H9 (cell line): ENCODE measurements at regions not wholly inside any gene's neighbourhood (a gene's known extent, or its start where the extent isn't known, plus 50 kb on each side); places are given as distances from the start of the nearest gene placed in this dataset.

ENCODE experiments used
- DNase-seq: peaks from one replicate; pipeline ENCODE4 v3.0.0-alpha.2; 2017
- H2AFZ ChIP-seq: one replicate; pipeline ENCODE4 v1.6.1; 2013; ENCODE audit warnings: mild to moderate bottlenecking, low read length, control low read depth, moderate library complexity
- H2AK5ac ChIP-seq: 2 replicates; pipeline ENCODE4 v1.6.1; 2013; ENCODE audit warnings: low read length, control low read depth, mixed read lengths; ENCODE audit not compliant: insufficient read length
- H2BK120ac ChIP-seq: one replicate; pipeline ENCODE4 v1.6.1; 2013; ENCODE audit warnings: low read depth, mild to moderate bottlenecking, low read length, control low read depth, inconsistent platforms; ENCODE audit not compliant: poor library complexity, severe bottlenecking
- H2BK12ac ChIP-seq: 2 replicates; pipeline ENCODE4 v1.6.1; 2013; ENCODE audit warnings: low read length, control low read depth, mixed read lengths, low read depth; ENCODE audit not compliant: insufficient read length
- H2BK15ac ChIP-seq: 2 replicates; pipeline ENCODE4 v1.6.1; 2013; ENCODE audit warnings: low read depth, low read length, control low read depth
- H2BK20ac ChIP-seq: one replicate; pipeline ENCODE4 v1.6.1; 2013; ENCODE audit warnings: low read depth, mild to moderate bottlenecking, low read length, control low read depth, inconsistent platforms; ENCODE audit not compliant: poor library complexity, severe bottlenecking
- H2BK5ac ChIP-seq: 2 replicates; pipeline ENCODE4 v1.6.1; 2013; ENCODE audit warnings: low read length, control low read depth, mixed read lengths; ENCODE audit not compliant: insufficient read length
- H3K14ac ChIP-seq: 2 replicates; pipeline ENCODE4 v1.6.1; 2013; ENCODE audit warnings: low read length, control low read depth; ENCODE audit not compliant: insufficient read depth
- H3K18ac ChIP-seq: 2 replicates; pipeline ENCODE4 v1.6.1; 2013; ENCODE audit warnings: low read depth, mild to moderate bottlenecking, mixed read lengths, low read length, control low read depth; ENCODE audit not compliant: insufficient read length
- H3K23ac ChIP-seq: 2 replicates; pipeline ENCODE4 v1.6.1; 2013; ENCODE audit warnings: low read length, control low read depth, mixed read lengths, low read depth; ENCODE audit not compliant: insufficient read length
- H3K23me2 ChIP-seq: 2 replicates; pipeline ENCODE4 v1.6.1; 2013; ENCODE audit warnings: low read depth, mild to moderate bottlenecking, mixed read lengths, low read length, control low read depth; ENCODE audit not compliant: insufficient read length, poor library complexity, severe bottlenecking
- H3K27ac ChIP-seq: 2 replicates; pipeline ENCODE4 v1.5.1; 2013; ENCODE audit warnings: low read length, control low read depth, mixed read lengths, low read depth; ENCODE audit not compliant: insufficient read length
- H3K27me3 ChIP-seq: 2 replicates; pipeline ENCODE4 v1.6.1; 2013; ENCODE audit warnings: low read length, control low read depth, inconsistent platforms; ENCODE audit not compliant: insufficient read depth
- H3K4ac ChIP-seq: 2 replicates; pipeline ENCODE4 v1.6.1; 2013; ENCODE audit warnings: low read depth, mild to moderate bottlenecking, control low read depth, inconsistent platforms, low read length, moderate library complexity
- H3K4me1 ChIP-seq: 2 replicates; pipeline ENCODE4 v1.6.1; 2013; ENCODE audit warnings: low read length, control low read depth, inconsistent platforms; ENCODE audit not compliant: insufficient read depth
- H3K4me2 ChIP-seq: 2 replicates; pipeline ENCODE4 v1.6.1; 2013; ENCODE audit warnings: low read length, control low read depth, mixed read lengths; ENCODE audit not compliant: insufficient read length, insufficient read depth
- H3K56ac ChIP-seq: 2 replicates; pipeline ENCODE4 v1.6.1; 2013; ENCODE audit warnings: low read depth, mild to moderate bottlenecking, mixed read lengths, low read length, control low read depth; ENCODE audit not compliant: insufficient read length
- H3K79me1 ChIP-seq: 2 replicates; pipeline ENCODE4 v1.6.1; 2013; ENCODE audit warnings: low read depth, mild to moderate bottlenecking, moderate library complexity, low read length, control low read depth, inconsistent platforms; ENCODE audit not compliant: insufficient read depth, poor library complexity, severe bottlenecking
- H3K79me2 ChIP-seq: 2 replicates; pipeline ENCODE4 v1.6.1; 2013; ENCODE audit warnings: low read length, control low read depth, inconsistent platforms; ENCODE audit not compliant: insufficient read depth
- H3K9ac ChIP-seq: 2 replicates; pipeline ENCODE4 v1.6.1; 2013; ENCODE audit warnings: low read length, control low read depth, mixed read lengths; ENCODE audit not compliant: insufficient read length; ENCODE audit errors: extremely low read depth
- H3K9me3 ChIP-seq: one replicate; pipeline ENCODE4 v1.6.1; 2013; ENCODE audit warnings: low read depth, low read length, inconsistent platforms; ENCODE audit not compliant: control insufficient read depth
- H3T11ph ChIP-seq: one replicate; pipeline ENCODE4 v1.6.1; 2013; ENCODE audit warnings: mild to moderate bottlenecking, low read length, control low read depth, inconsistent platforms
- H4K20me1 ChIP-seq: one replicate; pipeline ENCODE4 v1.6.1; 2013; ENCODE audit not compliant: control insufficient read depth, insufficient read length, insufficient read depth
- H4K5ac ChIP-seq: 2 replicates; pipeline ENCODE4 v1.6.1; 2013; ENCODE audit warnings: low read depth, mild to moderate bottlenecking, mixed read lengths, low read length, control low read depth; ENCODE audit not compliant: insufficient read length
- H4K8ac ChIP-seq: replicated peaks from 2 replicates; pipeline ENCODE4 v1.6.1; 2013; ENCODE audit warnings: low read length, control low read depth, mixed read lengths, low read depth; ENCODE audit not compliant: insufficient read length
- H4K91ac ChIP-seq: 2 replicates; pipeline ENCODE4 v1.6.1; 2013; ENCODE audit warnings: low read depth, mild to moderate bottlenecking, moderate library complexity, mixed read lengths, low read length, control low read depth; ENCODE audit not compliant: insufficient read length
- H3K27ac Mint-ChIP-seq, 3 experiments: 2 replicates in 2 of 3; 3 replicates in 1 of 3; pipeline ENCODE4 v1.8.0; 2020 to 2021; ENCODE audit warnings: mixed read lengths in 3 of 3, mild to moderate bottlenecking in 1 of 3, moderate library complexity in 1 of 3
- H3K27me3 Mint-ChIP-seq: 2 replicates; pipeline ENCODE4 v1.8.0; 2021; ENCODE audit warnings: low read depth, mild to moderate bottlenecking, moderate library complexity, mixed read lengths
- H3K36me3 Mint-ChIP-seq, 3 experiments: 2 replicates in 2 of 3; 3 replicates in 1 of 3; pipeline ENCODE4 v1.8.0; 2020 to 2021; ENCODE audit warnings: low read depth in 3 of 3, mixed read lengths in 3 of 3; ENCODE audit not compliant: insufficient read depth in 1 of 3
- H3K4me1 Mint-ChIP-seq, 2 experiments: 2 replicates each; pipeline ENCODE4 v1.8.0; 2020; ENCODE audit warnings: mixed read lengths in 2 of 2
- H3K4me3 Mint-ChIP-seq, 2 experiments: 2 replicates in 1 of 2; 3 replicates in 1 of 2; pipeline ENCODE4 v1.8.0; 2020 to 2021; ENCODE audit warnings: mild to moderate bottlenecking in 2 of 2, mixed read lengths in 2 of 2, moderate library complexity in 1 of 2
- H3K9me3 Mint-ChIP-seq, 2 experiments: 2 replicates in 1 of 2; 3 replicates in 1 of 2; pipeline ENCODE4 v1.8.0; 2020; ENCODE audit warnings: mild to moderate bottlenecking in 2 of 2, mixed read lengths in 2 of 2, moderate library complexity in 1 of 2
- WGBS: extraction: QIAGEN DNeasy Blood & Tissue Kit; methylation state at CpG from one replicate; pipeline ENCODE4 v1.1.7; 2013; ENCODE audit warnings: missing lambda C conversion rate, low lambda C conversion rate, mixed read lengths; ENCODE audit not compliant: insufficient read length; ENCODE audit errors: extremely low coverage; 5-methylcytosine and 5-hydroxymethylcytosine counted together
- TF ChIP-seq, protein P1 (sequence below): fragments of 200-600 bp; sonication (generic); conservative IDR thresholded peaks from 3 replicates; pipeline ENCODE4 v1.8.0; 2021; ENCODE audit warnings: antibody characterized with exemption, mild to moderate bottlenecking

DNA sequence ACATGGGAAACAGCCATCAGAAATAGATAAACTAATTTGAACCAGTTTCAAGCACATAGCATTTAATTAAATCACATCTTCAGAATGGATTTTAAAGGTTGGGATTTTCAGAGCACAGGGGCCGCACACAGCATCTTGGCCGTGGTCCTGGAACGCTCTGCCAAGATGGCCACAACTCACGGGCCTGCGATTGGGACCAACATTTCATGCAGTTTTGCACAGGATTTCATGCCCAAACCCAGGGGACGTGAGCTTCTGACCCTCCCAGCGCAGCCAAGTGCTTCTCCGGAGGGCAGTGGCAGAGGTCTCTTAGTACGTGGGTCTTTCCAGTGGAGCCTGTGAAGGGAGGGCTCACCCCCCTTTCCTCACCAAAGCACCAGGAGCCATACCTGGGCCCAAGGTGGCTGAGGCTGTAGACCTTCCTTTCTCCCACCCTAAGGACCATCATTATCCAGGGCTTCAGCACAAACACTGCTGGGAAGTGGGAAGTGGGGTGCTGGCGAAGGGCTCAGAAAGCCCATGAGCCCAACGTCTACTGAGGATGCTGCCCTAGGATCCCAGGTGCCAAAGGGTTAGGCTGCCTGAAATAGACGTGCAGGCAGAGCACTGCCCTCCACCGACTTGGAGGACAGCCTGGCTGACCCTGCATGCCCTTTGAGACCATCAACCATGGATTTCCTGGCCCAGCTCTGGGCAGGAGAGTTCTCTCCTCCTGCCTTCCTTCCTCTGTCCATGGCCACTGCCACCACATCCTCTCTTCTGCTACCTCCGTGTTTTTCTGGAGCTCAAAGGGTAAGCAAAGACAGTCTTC lies 611.2 kb upstream of the MGMT start:
- Mint-ChIP-seq H3K4me1 (peaks cover 10 to 11% of the 10 kb centered on the region in 2 experiments), H3K27ac (peak overlapping the region in 1 of 3 experiments; percentile 79; a peak in 2 of 7 replicates), H3K9me3 (no peaks in the 10 kb centered on the region; a peak in 1 of 5 replicates), H3K36me3 (no peaks in the 10 kb centered on the region), H3K27me3 (no peaks in the 10 kb centered on the region), H3K4me3 (no peak overlapping the region)
- Histone ChIP-seq H3K4me2 (no peak overlapping the region), H3K27me3 (no peaks in the 10 kb centered on the region), H2BK15ac (no peak overlapping the region), H2BK20ac (no peak overlapping the region), H2BK12ac (no peak overlapping the region), H3K9me3 (no peaks in the 10 kb centered on the region), H4K91ac (no peak overlapping the region), H2BK120ac (no peak overlapping the region), H3K9ac (no peak overlapping the region), H2BK5ac (no peak overlapping the region), H3K4me1 (no peaks in the 10 kb centered on the region), H3K27ac (no peak overlapping the region), H3K4ac (no peak overlapping the region), H3K56ac (no peak overlapping the region), H2AFZ (no peak overlapping the region), H3K79me1 (no peaks in the 10 kb centered on the region), H3T11ph (no peak overlapping the region), H4K8ac (no peak overlapping the region), H3K18ac (no peak overlapping the region), H4K20me1 (no peaks in the 10 kb centered on the region), H3K23ac (no peak overlapping the region), H3K23me2 (no peaks in the 10 kb centered on the region), H3K14ac (no peak overlapping the region), H4K5ac (no peak overlapping the region), H3K79me2 (no peaks in the 10 kb centered on the region), H2AK5ac (no peak overlapping the region)
- TF ChIP-seq, protein P1, sequence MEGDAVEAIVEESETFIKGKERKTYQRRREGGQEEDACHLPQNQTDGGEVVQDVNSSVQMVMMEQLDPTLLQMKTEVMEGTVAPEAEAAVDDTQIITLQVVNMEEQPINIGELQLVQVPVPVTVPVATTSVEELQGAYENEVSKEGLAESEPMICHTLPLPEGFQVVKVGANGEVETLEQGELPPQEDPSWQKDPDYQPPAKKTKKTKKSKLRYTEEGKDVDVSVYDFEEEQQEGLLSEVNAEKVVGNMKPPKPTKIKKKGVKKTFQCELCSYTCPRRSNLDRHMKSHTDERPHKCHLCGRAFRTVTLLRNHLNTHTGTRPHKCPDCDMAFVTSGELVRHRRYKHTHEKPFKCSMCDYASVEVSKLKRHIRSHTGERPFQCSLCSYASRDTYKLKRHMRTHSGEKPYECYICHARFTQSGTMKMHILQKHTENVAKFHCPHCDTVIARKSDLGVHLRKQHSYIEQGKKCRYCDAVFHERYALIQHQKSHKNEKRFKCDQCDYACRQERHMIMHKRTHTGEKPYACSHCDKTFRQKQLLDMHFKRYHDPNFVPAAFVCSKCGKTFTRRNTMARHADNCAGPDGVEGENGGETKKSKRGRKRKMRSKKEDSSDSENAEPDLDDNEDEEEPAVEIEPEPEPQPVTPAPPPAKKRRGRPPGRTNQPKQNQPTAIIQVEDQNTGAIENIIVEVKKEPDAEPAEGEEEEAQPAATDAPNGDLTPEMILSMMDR: no peak
- DNase-seq: no peak
- WGBS: no CpG with 5 or more reads among the region's 14 CpGs
